ENCODE measurements at regions not wholly inside any gene's neighbourhood (a gene's known extent, or its start where the extent isn't known, plus 50 kb on each side); places are given as distances from the start of the nearest gene placed in this dataset.

GRCh38 chr6:156061465-156061864 lies 605.8 kb upstream of the NOX3 start:
- no peak for ATAC-seq
- no peak for TF ChIP-seq ZNF8 (CRISPR knock-in tag; IDR thresholded peaks at IDR 0.05)
- TF ChIP-seq ESRRG (CRISPR knock-in tag; IDR thresholded peaks at IDR 0.05), result no peak
- TF ChIP-seq SNAI2 (CRISPR knock-in tag; IDR thresholded peaks at IDR 0.05), result no peak
- TF ChIP-seq OSR1 (CRISPR knock-in tag; IDR thresholded peaks at IDR 0.05), result no peak

DNA sequence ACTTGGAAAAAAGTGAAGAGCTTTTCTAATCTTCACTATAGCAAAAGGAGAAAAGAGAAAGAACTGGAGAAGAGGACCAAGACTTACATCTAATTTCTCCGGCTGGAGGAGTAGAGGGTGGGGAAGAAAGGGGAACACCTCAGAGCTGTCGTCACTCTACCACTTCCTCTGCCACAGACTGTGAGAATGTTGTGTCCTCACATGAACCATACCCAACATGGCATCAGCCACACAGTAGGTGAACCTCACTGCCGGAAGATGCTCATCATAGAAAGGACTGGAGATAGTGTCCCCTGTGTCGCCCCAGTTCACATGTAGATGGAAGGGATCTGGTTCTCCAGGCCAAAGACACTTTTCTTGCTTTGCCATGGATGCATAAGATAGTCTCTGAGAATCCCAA lies 604.4 kb upstream of the NOX3 start:
- no peak for TF ChIP-seq CSDC2 (CRISPR knock-in tag; IDR thresholded peaks at IDR 0.05)
- no peak for TF ChIP-seq TSHZ2 (CRISPR knock-in tag; IDR thresholded peaks at IDR 0.05)
- no peak for TF ChIP-seq ZNF565 (CRISPR knock-in tag; conservative IDR thresholded peaks at IDR 0.05; ENCODE audit: low read depth)
- TF ChIP-seq GLIS3 (CRISPR knock-in tag; IDR thresholded peaks at IDR 0.05), result no peak
- TF ChIP-seq TCF4 (CRISPR knock-in tag; IDR thresholded peaks at IDR 0.05; ENCODE audit: borderline replicate concordance), result no peak
- no peak for TF ChIP-seq ZFP3 (CRISPR knock-in tag; IDR thresholded peaks at IDR 0.05)
- TF ChIP-seq, protein P1, sequence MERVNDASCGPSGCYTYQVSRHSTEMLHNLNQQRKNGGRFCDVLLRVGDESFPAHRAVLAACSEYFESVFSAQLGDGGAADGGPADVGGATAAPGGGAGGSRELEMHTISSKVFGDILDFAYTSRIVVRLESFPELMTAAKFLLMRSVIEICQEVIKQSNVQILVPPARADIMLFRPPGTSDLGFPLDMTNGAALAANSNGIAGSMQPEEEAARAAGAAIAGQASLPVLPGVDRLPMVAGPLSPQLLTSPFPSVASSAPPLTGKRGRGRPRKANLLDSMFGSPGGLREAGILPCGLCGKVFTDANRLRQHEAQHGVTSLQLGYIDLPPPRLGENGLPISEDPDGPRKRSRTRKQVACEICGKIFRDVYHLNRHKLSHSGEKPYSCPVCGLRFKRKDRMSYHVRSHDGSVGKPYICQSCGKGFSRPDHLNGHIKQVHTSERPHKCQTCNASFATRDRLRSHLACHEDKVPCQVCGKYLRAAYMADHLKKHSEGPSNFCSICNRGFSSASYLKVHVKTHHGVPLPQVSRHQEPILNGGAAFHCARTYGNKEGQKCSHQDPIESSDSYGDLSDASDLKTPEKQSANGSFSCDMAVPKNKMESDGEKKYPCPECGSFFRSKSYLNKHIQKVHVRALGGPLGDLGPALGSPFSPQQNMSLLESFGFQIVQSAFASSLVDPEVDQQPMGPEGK (CRISPR knock-in tag; IDR thresholded peaks at IDR 0.05; ENCODE audit: borderline replicate concordance), result no peak
- TF ChIP-seq ISL1 (CRISPR knock-in tag; IDR thresholded peaks at IDR 0.05), result no peak
- no peak for TF ChIP-seq CSRNP3 (CRISPR knock-in tag; IDR thresholded peaks at IDR 0.05)
- TF ChIP-seq PPARA (CRISPR knock-in tag; IDR thresholded peaks at IDR 0.05; ENCODE audit: borderline replicate concordance), result no peak
- no peak for TF ChIP-seq ESRRG (CRISPR knock-in tag; IDR thresholded peaks at IDR 0.05)
- no peak for TF ChIP-seq ARNTL (CRISPR knock-in tag; IDR thresholded peaks at IDR 0.05; ENCODE audit: borderline replicate concordance, low read depth)
- no peak for TF ChIP-seq SNAI2 (CRISPR knock-in tag; IDR thresholded peaks at IDR 0.05)
- TF ChIP-seq ZNF70 (CRISPR knock-in tag; IDR thresholded peaks at IDR 0.05), result no peak
- no peak for ATAC-seq

DNA sequence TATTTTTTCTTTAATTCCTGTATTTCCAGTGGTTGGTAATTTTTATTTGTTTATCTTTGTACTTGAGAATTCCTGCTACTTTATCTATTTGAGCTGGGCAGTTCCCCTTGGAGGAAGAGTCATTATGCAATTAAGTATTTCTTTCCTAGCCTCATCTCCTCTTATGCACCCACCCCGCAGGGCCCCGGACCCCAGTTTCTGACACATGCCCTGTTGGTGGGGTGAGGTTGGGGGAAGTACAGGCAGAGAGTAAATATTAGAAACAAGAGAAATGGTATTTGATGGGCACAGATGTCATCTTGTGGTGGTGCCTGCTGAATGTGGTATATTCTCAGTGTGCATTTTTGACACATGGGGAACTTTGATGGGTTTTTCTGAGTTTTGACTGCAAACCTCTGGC lies 602.7 kb upstream of the NOX3 start:
- ATAC-seq, result no peak
- TF ChIP-seq BACH2 (CRISPR knock-in tag; IDR thresholded peaks at IDR 0.05; ENCODE audit: borderline replicate concordance) (no peak), ARNTL (CRISPR knock-in tag; IDR thresholded peaks at IDR 0.05; ENCODE audit: borderline replicate concordance, low read depth) (no peak), ZNF565 (CRISPR knock-in tag; conservative IDR thresholded peaks at IDR 0.05; ENCODE audit: low read depth) (no peak), ZNF8 (CRISPR knock-in tag; IDR thresholded peaks at IDR 0.05) (no peak), ZC3H10 (CRISPR knock-in tag; IDR thresholded peaks at IDR 0.05) (no peak), CSRNP3 (CRISPR knock-in tag; IDR thresholded peaks at IDR 0.05) (no peak), ESRRG (CRISPR knock-in tag; IDR thresholded peaks at IDR 0.05) (no peak), ZNF70 (CRISPR knock-in tag; IDR thresholded peaks at IDR 0.05) (no peak), ISL1 (CRISPR knock-in tag; IDR thresholded peaks at IDR 0.05) (no peak), ZFP3 (CRISPR knock-in tag; IDR thresholded peaks at IDR 0.05) (no peak), CREB5 (CRISPR knock-in tag; IDR thresholded peaks at IDR 0.05; ENCODE audit: low read depth) (no peak), TOX (CRISPR knock-in tag; IDR thresholded peaks at IDR 0.05; ENCODE audit: borderline replicate concordance) (no peak)
- TF ChIP-seq, protein P1 (CRISPR knock-in tag; IDR thresholded peaks at IDR 0.05; ENCODE audit: borderline replicate concordance), result no peak
